Suprapubic skin (tissue), 4 donors: ENCODE measurements at regions not wholly inside any gene's neighbourhood (a gene's known extent, or its start where the extent isn't known, plus 50 kb on each side); places are given as distances from the start of the nearest gene placed in this dataset.

Source experiments
- DNase-seq, 2 donors: peaks; one replicate each; pipeline ENCODE4 v3.0.0-alpha.2; 2019; ENCODE audit warnings: low spot score in 2 of 2
- H3K27ac ChIP-seq: fragments of 200-600 bp; sonication (generic); one replicate; pipeline ENCODE4 v1.5.1; 2019
- H3K27me3 ChIP-seq: fragments of 200-600 bp; sonication (generic); one replicate; pipeline ENCODE4 v1.5.1; 2019
- H3K36me3 ChIP-seq: fragments of 200-600 bp; sonication (generic); one replicate; pipeline ENCODE4 v1.5.1; 2019
- H3K4me1 ChIP-seq: fragments of 200-600 bp; sonication (generic); one replicate; pipeline ENCODE4 v1.5.1; 2019
- H3K4me3 ChIP-seq: fragments of 200-600 bp; sonication (generic); one replicate; pipeline ENCODE4 v1.5.1; 2019; ENCODE audit warnings: mild to moderate bottlenecking
- H3K9me3 ChIP-seq: fragments of 200-600 bp; sonication (generic); one replicate; pipeline ENCODE4 v1.5.1; 2019
- EP300 ChIP-seq: sonication (generic); formaldehyde crosslinking; IDR thresholded peaks from one replicate; pipeline ENCODE4 v1.6.1; 2017; ENCODE audit warnings: antibody characterized with exemption
- POLR2A ChIP-seq, 2 donors: fragments of 450-650 bp; IDR thresholded peaks; one replicate each; pipeline ENCODE4 v1.6.1; 2017; ENCODE audit warnings: antibody characterized with exemption in 2 of 2, mild to moderate bottlenecking in 2 of 2, moderate library complexity in 2 of 2
- POLR2AphosphoS5 ChIP-seq, 3 donors: sonication (generic); formaldehyde crosslinking; IDR thresholded peaks; one replicate each; pipeline ENCODE4 v1.6.1; 2017; ENCODE audit warnings: antibody characterized with exemption in 3 of 3
- WGBS: methylation state at CpG from one replicate; pipeline ENCODE4 v1.1.5; 2018; 5-methylcytosine and 5-hydroxymethylcytosine counted together
- TF ChIP-seq, protein P1 (sequence below), 2 donors: fragments of 200-600 bp in 1 of 2; fragments of 450-650 bp in 1 of 2; sonication (generic) in 1 of 2; IDR thresholded peaks; one replicate each; pipeline ENCODE4 v1.5.1; 2016 to 2019; ENCODE audit warnings: antibody characterized with exemption in 2 of 2, mild to moderate bottlenecking in 1 of 2, moderate library complexity in 1 of 2

DNA sequence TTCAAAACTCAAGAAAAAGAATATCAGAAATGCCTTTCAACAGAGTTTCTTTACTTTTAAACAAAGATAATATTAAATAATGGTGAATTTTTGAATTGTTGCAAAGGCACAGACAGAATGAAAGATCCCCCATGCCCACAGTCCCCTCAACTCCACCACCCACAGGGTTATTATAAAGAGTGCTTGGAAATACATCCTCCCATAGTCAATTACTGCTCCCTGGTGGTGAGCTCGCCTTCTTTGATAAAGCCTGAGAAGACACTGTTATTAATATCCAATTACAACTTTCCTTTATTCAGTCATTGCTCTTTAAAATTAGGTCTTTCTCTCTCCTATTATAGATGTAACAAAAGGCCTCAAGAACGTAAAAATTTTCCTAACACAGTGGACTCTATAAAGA is 490.2 kb upstream of the RORB start:
- 79% methylated on average over 2 of the region's 2 CpGs for WGBS
- no peaks in the 10 kb centered on the region for H3K27me3 ChIP-seq
- H3K4me1 ChIP-seq = no peaks in the 10 kb centered on the region
- TF ChIP-seq POLR2AphosphoS5 (IDR thresholded peaks at IDR 0.05) (no peak), EP300 (no peak), POLR2A (IDR thresholded peaks at IDR 0.05) (no peak)
- TF ChIP-seq, protein P1, sequence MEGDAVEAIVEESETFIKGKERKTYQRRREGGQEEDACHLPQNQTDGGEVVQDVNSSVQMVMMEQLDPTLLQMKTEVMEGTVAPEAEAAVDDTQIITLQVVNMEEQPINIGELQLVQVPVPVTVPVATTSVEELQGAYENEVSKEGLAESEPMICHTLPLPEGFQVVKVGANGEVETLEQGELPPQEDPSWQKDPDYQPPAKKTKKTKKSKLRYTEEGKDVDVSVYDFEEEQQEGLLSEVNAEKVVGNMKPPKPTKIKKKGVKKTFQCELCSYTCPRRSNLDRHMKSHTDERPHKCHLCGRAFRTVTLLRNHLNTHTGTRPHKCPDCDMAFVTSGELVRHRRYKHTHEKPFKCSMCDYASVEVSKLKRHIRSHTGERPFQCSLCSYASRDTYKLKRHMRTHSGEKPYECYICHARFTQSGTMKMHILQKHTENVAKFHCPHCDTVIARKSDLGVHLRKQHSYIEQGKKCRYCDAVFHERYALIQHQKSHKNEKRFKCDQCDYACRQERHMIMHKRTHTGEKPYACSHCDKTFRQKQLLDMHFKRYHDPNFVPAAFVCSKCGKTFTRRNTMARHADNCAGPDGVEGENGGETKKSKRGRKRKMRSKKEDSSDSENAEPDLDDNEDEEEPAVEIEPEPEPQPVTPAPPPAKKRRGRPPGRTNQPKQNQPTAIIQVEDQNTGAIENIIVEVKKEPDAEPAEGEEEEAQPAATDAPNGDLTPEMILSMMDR (IDR thresholded peaks at IDR 0.05) = no peak
- H3K4me3 ChIP-seq = no peak overlapping the region
- H3K36me3 ChIP-seq = no peaks in the 10 kb centered on the region
- H3K9me3 ChIP-seq = no peaks in the 10 kb centered on the region
- no peak for DNase-seq
- H3K27ac ChIP-seq = no peak overlapping the region

GRCh38 chr9:74007833-74008232 is 489.3 kb upstream of the RORB start:
- 94% methylated on average over 3 of the region's 3 CpGs for WGBS
- no peaks in the 10 kb centered on the region for H3K27me3 ChIP-seq
- H3K4me1 ChIP-seq = no peaks in the 10 kb centered on the region
- H3K4me3 ChIP-seq = no peak overlapping the region
- no peak overlapping the region for H3K27ac ChIP-seq
- H3K36me3 ChIP-seq = no peaks in the 10 kb centered on the region
- H3K9me3 ChIP-seq = no peaks in the 10 kb centered on the region
- DNase-seq = no peak
- TF ChIP-seq, protein P1 (IDR thresholded peaks at IDR 0.05) = no peak
- no peak for TF ChIP-seq POLR2AphosphoS5 (IDR thresholded peaks at IDR 0.05)
- no peak for TF ChIP-seq EP300
- no peak for TF ChIP-seq POLR2A (IDR thresholded peaks at IDR 0.05)

GRCh38 chr9:74016004-74016403 is 481.1 kb upstream of the RORB start:
- Histone ChIP-seq H3K4me3 (no peak overlapping the region), H3K27me3 (no peaks in the 10 kb centered on the region), H3K36me3 (no peaks in the 10 kb centered on the region), H3K27ac (no peak overlapping the region), H3K4me1 (no peaks in the 10 kb centered on the region), H3K9me3 (no peaks in the 10 kb centered on the region)
- TF ChIP-seq POLR2A (IDR thresholded peaks at IDR 0.05) = no peak
- TF ChIP-seq, protein P1 (IDR thresholded peaks at IDR 0.05) = no peak
- TF ChIP-seq EP300 = no peak
- no peak for TF ChIP-seq POLR2AphosphoS5 (IDR thresholded peaks at IDR 0.05)
- no peak for DNase-seq

GRCh38 chr9:74025402-74025925 is 471.7 kb upstream of the RORB start:
- no peaks in the 10 kb centered on the region for H3K36me3 ChIP-seq
- no peak overlapping the region for H3K4me3 ChIP-seq
- 76% methylated on average over 4 of the region's 4 CpGs for WGBS
- TF ChIP-seq POLR2A (IDR thresholded peaks at IDR 0.05) = no peak
- TF ChIP-seq, protein P1 (IDR thresholded peaks at IDR 0.05) = no peak
- TF ChIP-seq EP300 = no peak
- no peak for TF ChIP-seq POLR2AphosphoS5 (IDR thresholded peaks at IDR 0.05)
- no peak overlapping the region for H3K27ac ChIP-seq
- H3K27me3 ChIP-seq = no peaks in the 10 kb centered on the region
- H3K4me1 ChIP-seq = no peaks in the 10 kb centered on the region
- no peaks in the 10 kb centered on the region for H3K9me3 ChIP-seq
- DNase-seq = no peak

GRCh38 chr9:74032421-74032820 is 464.7 kb upstream of the RORB start:
- TF ChIP-seq POLR2AphosphoS5 (IDR thresholded peaks at IDR 0.05) = no peak
- TF ChIP-seq, protein P1 (IDR thresholded peaks at IDR 0.05) = no peak
- no peak for TF ChIP-seq POLR2A (IDR thresholded peaks at IDR 0.05)
- TF ChIP-seq EP300 = no peak
- H3K36me3 ChIP-seq = no peaks in the 10 kb centered on the region
- H3K9me3 ChIP-seq = no peaks in the 10 kb centered on the region
- no peak for DNase-seq
- H3K27me3 ChIP-seq = no peaks in the 10 kb centered on the region
- no peak overlapping the region for H3K4me3 ChIP-seq
- 69% methylated on average over 2 of the region's 2 CpGs for WGBS
- H3K27ac ChIP-seq = no peak overlapping the region
- no peaks in the 10 kb centered on the region for H3K4me1 ChIP-seq
